ENCODE measurements at regions not wholly inside any gene's neighbourhood (a gene's known extent, or its start where the extent isn't known, plus 50 kb on each side); places are given as distances from the start of the nearest gene placed in this dataset.

GRCh38 chr22:27463121-27463660 is 338.4 kb downstream of the MN1 start:
- DNase-seq = no peak

- DNase-seq = no peak
These were observed 335.3 kb downstream of the MN1 start for GRCh38 chr22:27466229-27466628.

GRCh38 chr22:27466778-27467438 is 334.6 kb downstream of the MN1 start:
- no peak for DNase-seq

GRCh38 chr22:27467711-27468110 is 333.8 kb downstream of the MN1 start:
- no peak for DNase-seq

- DNase-seq = no peak
These were observed 332.8 kb downstream of the MN1 start for GRCh38 chr22:27468712-27469111.

- no peak for DNase-seq
These were observed 331.3 kb downstream of the MN1 start for GRCh38 chr22:27470169-27470772.

GRCh38 chr22:27472975-27473374 is 328.6 kb downstream of the MN1 start:
- DNase-seq = no peak

- no peak for DNase-seq
These were observed 328.0 kb downstream of the MN1 start for GRCh38 chr22:27473533-27473932.

GRCh38 chr22:27474112-27474571 is 327.4 kb downstream of the MN1 start:
- DNase-seq = no peak

GRCh38 chr22:27474711-27475547 is 326.6 kb downstream of the MN1 start:
- no peak for DNase-seq

- no peak for DNase-seq
These were observed 326.0 kb downstream of the MN1 start for GRCh38 chr22:27475548-27475897.

- DNase-seq = no peak
These were observed 325.2 kb downstream of the MN1 start for GRCh38 chr22:27476318-27476717.

GRCh38 chr22:27476729-27477128 is 324.8 kb downstream of the MN1 start:
- no peak for DNase-seq

- no peak for DNase-seq
These were observed 324.4 kb downstream of the MN1 start for GRCh38 chr22:27477171-27477570.

- DNase-seq = no peak
These were observed 321.1 kb downstream of the MN1 start for GRCh38 chr22:27480487-27480886.

GRCh38 chr22:27482402-27482801 is 319.2 kb downstream of the MN1 start:
- no peak for DNase-seq

GRCh38 chr22:27483095-27483785 is 318.3 kb downstream of the MN1 start:
- no peak for DNase-seq

- no peak for DNase-seq
These were observed 315.7 kb downstream of the MN1 start for GRCh38 chr22:27485842-27486241.

- DNase-seq = no peak
These were observed 313.7 kb downstream of the MN1 start for GRCh38 chr22:27487600-27488452.

GRCh38 chr22:27488456-27489177 is 312.9 kb downstream of the MN1 start:
- DNase-seq = no peak

- no peak for DNase-seq
These were observed 312.3 kb downstream of the MN1 start for GRCh38 chr22:27489178-27489675.
